ENCODE measurements at regions not wholly inside any gene's neighbourhood (a gene's known extent, or its start where the extent isn't known, plus 50 kb on each side); places are given as distances from the start of the nearest gene placed in this dataset.

GRCh38 chr12:115506822-115507559 lies 770.5 kb downstream of the MED13L start:
- peak; percentile 81 for DNase-seq (ENCODE audit: low spot score)

- no peak for DNase-seq (ENCODE audit: low spot score)
Observed at GRCh38 chr12:115504306-115505290, 772.9 kb downstream of the MED13L start.

GRCh38 chr12:115500872-115501271 lies 776.6 kb downstream of the MED13L start:
- DNase-seq (ENCODE audit: low spot score): no peak

GRCh38 chr12:115495300-115495699 lies 782.2 kb downstream of the MED13L start:
- no peak for DNase-seq (ENCODE audit: low spot score)

GRCh38 chr12:115492553-115492952 lies 784.9 kb downstream of the MED13L start:
- no peak for DNase-seq (ENCODE audit: low spot score)

- no peak for DNase-seq (ENCODE audit: low spot score)
Observed at GRCh38 chr12:115491511-115492250, 785.8 kb downstream of the MED13L start.

GRCh38 chr12:115489253-115489652 lies 788.2 kb downstream of the MED13L start:
- DNase-seq (ENCODE audit: low spot score): no peak

GRCh38 chr12:115485967-115486366 lies 791.5 kb downstream of the MED13L start:
- DNase-seq (ENCODE audit: low spot score): no peak

- no peak for DNase-seq (ENCODE audit: low spot score)
Observed at GRCh38 chr12:115485503-115485902, 792.0 kb downstream of the MED13L start.

- DNase-seq (ENCODE audit: low spot score): no peak
Observed at GRCh38 chr12:115482943-115483342, 794.5 kb downstream of the MED13L start.

- DNase-seq (ENCODE audit: low spot score): no peak
Observed at GRCh38 chr12:115481141-115481540, 796.4 kb downstream of the MED13L start.

GRCh38 chr12:115478505-115478904 lies 794.5 kb upstream of the TBX3 start:
- DNase-seq (ENCODE audit: low spot score): no peak

- no peak for DNase-seq (ENCODE audit: low spot score)
Observed at GRCh38 chr12:115474539-115475353, 790.8 kb upstream of the TBX3 start.

- no peak for DNase-seq (ENCODE audit: low spot score)
Observed at GRCh38 chr12:115473257-115473956, 789.4 kb upstream of the TBX3 start.

GRCh38 chr12:115472852-115473251 lies 788.9 kb upstream of the TBX3 start:
- DNase-seq (ENCODE audit: low spot score): no peak

GRCh38 chr12:115470977-115471376 lies 787.0 kb upstream of the TBX3 start:
- DNase-seq (ENCODE audit: low spot score): no peak

- no peak for DNase-seq (ENCODE audit: low spot score)
Observed at GRCh38 chr12:115470526-115470925, 786.6 kb upstream of the TBX3 start.

- peak; percentile 5 for DNase-seq (ENCODE audit: low spot score)
Observed at GRCh38 chr12:115468087-115468510, 784.1 kb upstream of the TBX3 start.

GRCh38 chr12:115467531-115467930 lies 783.6 kb upstream of the TBX3 start:
- no peak for DNase-seq (ENCODE audit: low spot score)

GRCh38 chr12:115466076-115466475 lies 782.1 kb upstream of the TBX3 start:
- DNase-seq (ENCODE audit: low spot score): no peak

- DNase-seq (ENCODE audit: low spot score): no peak
Observed at GRCh38 chr12:115464661-115465060, 780.7 kb upstream of the TBX3 start.
